Ureter (tissue), 1 donor: ENCODE measurements at regions not wholly inside any gene's neighbourhood (a gene's known extent, or its start where the extent isn't known, plus 50 kb on each side); places are given as distances from the start of the nearest gene placed in this dataset.

ENCODE experiments used
- DNase-seq: peaks from one replicate; pipeline ENCODE4 v3.0.0-alpha.2; 2020; ENCODE audit warnings: low spot score
- donor health status: DM: yes; HTN: yes; CAD: no.

- DNase-seq = no peak
These were observed 412.3 kb upstream of the KIRREL3 start for GRCh38 chr11:127412722-127413380.

- DNase-seq = no peak
These were observed 411.7 kb upstream of the KIRREL3 start for GRCh38 chr11:127412234-127412633.

- no peak for DNase-seq
These were observed 410.7 kb upstream of the KIRREL3 start for GRCh38 chr11:127411283-127411682.

DNA sequence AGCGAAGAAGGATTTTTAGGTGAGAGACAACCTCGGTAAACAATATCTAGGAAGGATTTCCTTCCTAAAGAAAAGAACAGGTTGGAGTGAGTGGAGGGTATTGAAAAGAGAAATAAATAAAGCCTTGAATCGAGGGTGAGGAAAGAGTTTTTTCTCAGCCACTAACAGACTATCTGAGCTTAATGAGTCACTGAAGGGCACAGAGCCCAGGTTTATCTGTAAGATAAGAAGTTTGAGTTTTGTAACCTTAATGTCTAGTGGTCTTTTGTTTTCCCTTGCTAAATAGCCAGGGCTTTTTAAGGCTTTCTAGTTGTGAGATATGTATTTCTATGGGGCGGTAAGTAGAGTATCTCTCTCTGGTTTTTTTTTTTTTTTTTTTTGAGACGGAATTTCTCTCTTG lies 394.5 kb upstream of the KIRREL3 start:
- no peak for DNase-seq

DNA sequence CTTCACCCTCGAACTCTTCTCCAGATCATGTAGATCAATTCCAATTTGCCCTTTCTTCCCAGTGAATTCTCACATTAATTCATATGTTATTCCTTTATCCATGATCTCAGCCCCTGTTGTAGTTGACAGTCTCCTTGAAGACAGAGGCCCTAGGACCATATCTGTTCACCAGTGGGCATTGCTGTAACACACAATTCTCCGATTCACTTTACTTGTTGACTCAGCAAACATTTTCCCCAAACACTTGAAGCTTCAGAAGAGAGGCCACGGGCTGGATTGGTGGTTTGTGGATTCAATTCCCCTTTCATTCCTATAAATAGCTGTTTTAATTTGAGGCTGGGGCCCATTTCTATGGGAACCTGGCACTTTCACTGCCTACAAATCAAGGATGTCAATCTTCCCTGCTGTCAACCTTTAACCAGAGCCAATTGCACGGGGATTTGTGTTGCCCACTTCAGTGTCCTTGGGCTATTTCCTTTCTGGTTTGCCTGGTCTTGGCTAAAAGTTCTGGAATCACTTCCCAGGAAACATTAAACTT lies 393.0 kb upstream of the KIRREL3 start:
- DNase-seq = no peak

DNA sequence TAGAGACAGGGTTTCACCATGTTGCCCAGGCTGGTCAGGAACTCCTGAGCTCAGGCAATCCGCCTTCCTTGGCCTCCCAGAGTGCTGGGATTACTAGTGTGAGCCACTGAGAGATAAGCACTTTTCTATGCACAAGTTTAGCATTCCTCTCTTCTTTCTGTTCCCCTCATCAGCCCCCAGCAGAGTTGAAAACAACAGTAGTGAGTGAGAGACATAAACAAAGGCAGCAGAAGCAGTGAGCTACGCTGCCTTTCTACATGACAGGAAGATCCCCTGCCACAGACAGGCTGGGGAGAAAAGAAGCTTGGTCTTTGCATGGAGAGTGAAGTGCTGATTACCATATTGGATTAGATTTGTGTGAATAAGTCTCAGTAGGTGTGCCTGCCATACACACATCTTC lies 392.0 kb upstream of the KIRREL3 start:
- DNase-seq = no peak

DNA sequence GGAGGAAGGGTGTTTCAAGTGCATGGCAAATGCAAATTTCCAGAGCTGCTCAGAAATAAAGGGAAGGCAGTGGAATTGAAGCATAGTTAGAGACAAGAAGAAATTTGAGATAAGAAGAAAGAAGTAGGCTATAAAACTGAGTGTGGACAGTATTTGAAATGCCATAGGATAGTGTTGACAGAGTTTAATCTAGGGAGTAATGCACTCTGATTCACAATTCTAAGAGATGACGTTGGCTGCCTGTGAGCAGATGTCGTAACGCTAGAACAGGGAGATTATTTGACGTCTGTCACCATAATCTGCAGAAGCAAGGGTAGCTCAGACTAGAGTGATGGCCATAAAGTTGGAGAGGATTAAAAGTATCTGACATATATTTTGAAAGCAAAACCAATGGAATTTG lies 389.9 kb upstream of the KIRREL3 start:
- DNase-seq = no peak

DNA sequence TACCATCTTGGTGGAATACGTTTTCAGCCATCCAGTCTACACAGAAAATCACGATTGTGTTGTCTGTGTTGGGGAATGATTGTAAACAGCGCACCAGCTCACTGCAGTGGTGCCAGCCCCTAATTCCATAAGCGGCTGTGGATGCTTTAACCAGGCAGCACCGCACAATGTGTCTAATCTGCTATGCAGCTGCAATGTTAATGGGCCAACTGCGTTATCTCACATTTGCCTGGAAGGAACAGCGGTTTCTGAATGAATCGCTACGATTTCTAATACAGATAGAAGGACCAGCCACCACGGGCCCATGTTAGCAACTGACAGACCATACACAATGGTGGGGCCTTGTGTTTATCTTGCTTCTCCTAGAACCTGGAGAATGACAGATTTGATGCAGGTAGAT lies 384.5 kb upstream of the KIRREL3 start:
- no peak for DNase-seq

- no peak for DNase-seq
These were observed 382.5 kb upstream of the KIRREL3 start for GRCh38 chr11:127383026-127383425.

GRCh38 chr11:127381247-127381646 lies 380.7 kb upstream of the KIRREL3 start:
- no peak for DNase-seq

DNA sequence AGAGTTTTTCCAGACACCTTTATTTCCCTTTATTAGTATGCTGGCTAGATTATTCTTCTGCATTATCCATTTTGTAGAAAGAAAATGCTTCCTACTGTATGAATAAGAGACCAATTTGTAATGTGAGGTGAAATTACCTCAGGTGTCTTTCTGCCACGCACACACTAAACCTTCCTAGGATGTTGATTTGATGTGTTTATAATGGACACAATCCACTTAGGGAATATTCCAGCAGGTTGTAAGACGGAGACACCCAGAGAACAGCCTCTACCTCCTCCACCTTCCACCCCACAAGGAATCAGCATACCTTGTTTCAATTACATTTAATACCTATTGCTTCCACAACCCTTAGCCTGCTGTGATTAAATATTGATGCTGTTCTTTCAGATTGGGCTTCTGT lies 379.1 kb upstream of the KIRREL3 start:
- no peak for DNase-seq

GRCh38 chr11:127376301-127376700 lies 375.7 kb upstream of the KIRREL3 start:
- DNase-seq = no peak

- no peak for DNase-seq
These were observed 368.8 kb upstream of the KIRREL3 start for GRCh38 chr11:127369356-127369755.

- DNase-seq = no peak
These were observed 362.3 kb upstream of the KIRREL3 start for GRCh38 chr11:127362754-127363308.

DNA sequence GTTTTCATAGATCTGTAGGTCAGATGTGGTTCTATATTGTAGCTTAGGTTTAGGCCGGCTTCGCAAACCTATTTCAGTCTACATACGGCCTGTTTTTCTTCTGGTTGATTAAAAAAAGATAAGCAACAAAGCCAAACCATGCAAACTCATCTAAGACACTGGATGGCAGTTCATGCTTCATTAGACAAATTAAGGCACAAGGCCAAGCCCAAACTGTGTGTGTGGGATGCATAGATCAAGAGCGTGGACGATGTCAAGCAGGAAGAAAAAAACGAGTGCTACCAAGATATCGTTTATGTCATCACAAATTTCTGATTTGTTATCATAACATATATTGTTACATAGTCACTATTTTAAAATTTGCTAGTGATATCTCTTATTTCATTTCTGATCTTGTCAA lies 357.6 kb upstream of the KIRREL3 start:
- DNase-seq = no peak

- DNase-seq = no peak
These were observed 349.9 kb upstream of the KIRREL3 start for GRCh38 chr11:127350476-127350875.

- DNase-seq = no peak
These were observed 345.4 kb upstream of the KIRREL3 start for GRCh38 chr11:127345819-127346459.

GRCh38 chr11:127340438-127340837 lies 339.9 kb upstream of the KIRREL3 start:
- DNase-seq = no peak

DNA sequence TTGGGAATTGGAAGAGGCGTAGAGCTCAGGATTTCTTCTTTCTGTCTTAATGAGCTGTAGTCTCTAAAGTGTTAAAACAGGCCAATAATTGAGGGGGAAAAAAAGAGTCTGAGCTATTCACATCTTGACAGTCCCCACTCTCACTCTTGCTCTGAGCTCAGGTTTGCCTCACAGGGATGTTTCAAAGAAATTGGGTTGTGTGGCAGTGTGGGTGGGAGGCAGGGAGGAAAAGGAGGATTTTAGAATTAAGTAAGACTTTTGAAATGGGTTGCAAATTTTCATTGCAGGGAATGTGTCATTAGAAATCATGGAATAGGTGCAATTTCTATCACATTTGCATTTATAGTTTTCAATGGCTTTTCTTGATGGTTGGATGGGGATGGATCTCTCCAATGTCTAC lies 338.8 kb upstream of the KIRREL3 start:
- DNase-seq = no peak

DNA sequence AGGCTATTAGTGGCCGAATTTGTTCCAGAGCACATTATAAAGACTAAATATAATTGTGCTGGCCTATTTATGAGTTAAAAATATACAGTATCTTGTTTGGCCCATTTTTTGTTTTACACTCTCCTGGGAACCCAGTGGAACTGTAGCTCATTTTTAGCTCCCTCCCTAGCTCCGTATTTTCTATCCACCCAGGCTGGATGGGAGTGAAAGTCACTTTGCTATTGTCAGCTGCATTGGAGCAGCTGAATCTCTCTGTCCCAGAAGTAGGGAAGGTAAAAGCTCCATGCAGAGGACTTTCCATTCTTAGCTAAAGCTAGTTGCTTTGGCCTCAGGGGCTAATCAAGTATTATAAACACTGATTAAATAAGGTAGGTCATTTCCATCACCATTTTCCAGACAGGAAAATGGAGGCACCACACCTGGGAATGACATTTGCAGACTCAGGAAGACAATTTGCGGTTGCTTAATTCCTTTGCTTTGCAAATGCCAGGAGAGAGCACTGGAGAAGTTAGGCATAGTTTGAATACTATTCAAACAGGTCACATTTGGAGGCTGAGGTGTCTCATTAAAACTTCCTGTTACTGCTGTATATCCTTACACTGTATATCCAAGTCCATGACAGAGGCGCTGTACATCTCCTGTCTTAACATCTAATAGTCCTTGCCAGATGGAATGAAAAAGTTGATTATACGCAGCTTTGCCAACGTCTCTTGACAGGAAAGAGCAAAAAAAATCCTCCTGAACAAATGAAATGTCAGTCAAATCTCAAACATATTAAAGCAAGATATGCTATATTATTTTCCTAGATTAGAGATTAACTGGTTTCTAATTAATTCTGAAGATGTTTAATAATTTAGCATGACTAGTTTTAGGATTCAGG lies 338.1 kb upstream of the KIRREL3 start:
- no peak for DNase-seq

GRCh38 chr11:127334466-127334865 lies 333.9 kb upstream of the KIRREL3 start:
- DNase-seq = no peak

DNA sequence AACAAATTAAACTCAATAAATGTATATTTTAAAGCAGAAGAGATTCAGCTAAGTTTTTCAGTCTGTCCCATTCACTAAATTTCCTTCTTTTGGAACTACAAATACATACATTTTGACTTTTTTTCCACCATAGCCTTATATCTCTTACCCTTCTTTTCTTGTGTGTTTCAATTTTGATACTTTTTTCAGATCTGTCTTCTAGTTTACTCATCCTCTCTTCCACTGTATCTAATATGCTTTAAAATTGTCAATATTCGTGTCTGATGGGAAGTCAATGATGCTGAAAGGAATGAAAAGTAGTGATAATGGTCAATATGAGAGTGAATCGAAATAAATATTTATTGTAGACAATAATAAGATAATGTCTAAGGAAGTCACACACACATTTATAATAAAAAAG lies 332.3 kb upstream of the KIRREL3 start:
- no peak for DNase-seq
